Activated CD4-positive, alpha-beta T cell treated with anti-CD3 and anti-CD28 coated beads for 24 hours (primary cell): ENCODE measurements at regions not wholly inside any gene's neighbourhood (a gene's known extent, or its start where the extent isn't known, plus 50 kb on each side); places are given as distances from the start of the nearest gene placed in this dataset.

Experiments used
- DNase-seq, 2 donors: peaks; one replicate each; pipeline ENCODE4 v3.0.0-alpha.2; 2020; ENCODE audit warnings: low read depth in 2 of 2

DNA sequence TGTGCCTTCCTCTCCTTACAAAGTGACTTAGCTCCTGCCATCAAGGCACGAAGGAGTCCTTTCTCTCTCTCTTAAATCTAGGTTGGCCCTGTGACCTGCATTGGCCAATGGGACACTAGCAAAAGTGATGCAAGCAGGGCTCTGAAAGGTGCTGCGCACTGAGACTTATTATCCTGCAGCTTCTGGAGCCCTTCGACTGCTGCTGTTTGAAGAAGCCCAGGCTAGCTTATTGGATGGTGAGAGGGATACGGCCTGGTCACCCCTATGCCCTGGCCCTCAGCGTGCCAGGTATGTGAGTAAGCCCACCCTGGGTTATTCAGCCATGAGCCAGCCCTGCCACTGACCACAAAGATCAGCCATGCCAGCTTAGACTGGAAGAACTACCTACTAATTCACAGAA is 74.5 kb upstream of the GGTLC1 start:
- no peak for DNase-seq

DNA sequence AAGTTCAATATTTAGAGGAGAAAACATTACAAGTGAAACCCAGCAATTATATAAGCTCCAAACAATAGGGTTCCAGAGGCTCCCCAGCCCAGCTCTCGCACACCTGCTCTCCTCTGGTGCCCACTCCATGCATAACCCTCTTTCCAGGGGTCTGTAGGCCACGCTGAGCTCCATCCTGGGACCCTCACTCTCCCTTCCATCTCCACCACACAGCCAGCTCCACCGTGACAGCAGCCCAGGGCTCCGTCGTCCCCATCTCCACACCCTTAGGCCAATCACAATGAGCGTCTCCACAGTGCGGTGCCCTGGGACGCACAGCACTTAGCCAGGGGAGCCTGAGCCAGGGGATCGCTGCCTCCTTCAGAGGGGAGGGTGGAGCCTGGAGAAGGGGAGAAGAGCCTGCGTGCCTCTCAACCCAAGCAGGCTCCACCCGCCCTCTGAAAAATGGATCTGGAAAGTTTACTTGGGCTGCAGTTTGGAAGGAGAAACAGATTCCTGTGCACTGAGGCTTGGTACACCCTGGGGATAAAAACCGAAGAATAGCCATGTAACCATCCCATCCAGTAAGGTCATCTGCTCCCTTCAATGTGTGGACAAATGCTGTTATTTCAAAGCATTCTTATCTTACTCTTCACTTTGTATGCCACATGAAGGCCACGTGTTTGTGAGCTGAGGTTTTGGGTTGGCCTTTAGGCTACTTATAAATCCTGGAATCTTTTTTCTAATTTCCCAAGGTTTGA is 72.4 kb upstream of the GGTLC1 start:
- DNase-seq = no peak

DNA sequence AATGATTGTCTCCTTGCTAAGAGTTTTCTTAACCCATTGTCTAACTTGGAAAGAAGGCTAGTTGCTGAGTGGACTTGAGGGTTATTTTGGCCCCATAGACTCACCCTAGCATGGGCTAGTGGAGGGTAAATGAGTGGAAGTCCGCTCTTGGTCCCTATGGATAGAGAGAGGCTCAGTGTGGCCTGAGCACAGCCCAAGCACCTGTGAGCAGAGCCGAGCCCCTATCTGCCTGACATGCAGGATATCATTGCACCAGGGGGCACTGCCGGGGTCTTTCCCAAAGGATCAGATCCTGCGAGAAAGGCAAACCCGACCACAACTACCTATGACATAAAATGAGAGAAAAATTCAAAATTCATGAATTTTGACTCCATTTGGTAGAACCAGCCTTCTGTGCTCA is 70.6 kb upstream of the GGTLC1 start:
- DNase-seq = no peak

DNA sequence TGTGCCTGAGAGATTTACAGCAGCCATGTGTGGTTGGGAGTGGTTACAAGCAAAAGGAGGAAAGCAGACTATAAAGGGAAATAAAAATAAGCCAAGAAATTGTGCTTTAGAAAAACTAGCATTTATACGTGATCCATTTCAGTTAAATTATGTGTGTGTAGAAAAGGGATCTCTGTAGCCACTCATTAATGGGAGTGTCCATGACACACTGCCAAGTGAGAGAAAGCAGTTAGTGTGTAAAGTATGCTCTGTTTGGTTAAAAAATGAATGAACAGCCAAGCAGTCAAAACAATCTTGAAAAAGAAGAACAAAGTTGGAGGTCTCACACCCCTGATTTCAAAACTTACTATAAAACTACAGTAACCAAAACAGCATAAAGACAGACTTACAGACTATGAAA is 67.9 kb upstream of the GGTLC1 start:
- DNase-seq = no peak

DNA sequence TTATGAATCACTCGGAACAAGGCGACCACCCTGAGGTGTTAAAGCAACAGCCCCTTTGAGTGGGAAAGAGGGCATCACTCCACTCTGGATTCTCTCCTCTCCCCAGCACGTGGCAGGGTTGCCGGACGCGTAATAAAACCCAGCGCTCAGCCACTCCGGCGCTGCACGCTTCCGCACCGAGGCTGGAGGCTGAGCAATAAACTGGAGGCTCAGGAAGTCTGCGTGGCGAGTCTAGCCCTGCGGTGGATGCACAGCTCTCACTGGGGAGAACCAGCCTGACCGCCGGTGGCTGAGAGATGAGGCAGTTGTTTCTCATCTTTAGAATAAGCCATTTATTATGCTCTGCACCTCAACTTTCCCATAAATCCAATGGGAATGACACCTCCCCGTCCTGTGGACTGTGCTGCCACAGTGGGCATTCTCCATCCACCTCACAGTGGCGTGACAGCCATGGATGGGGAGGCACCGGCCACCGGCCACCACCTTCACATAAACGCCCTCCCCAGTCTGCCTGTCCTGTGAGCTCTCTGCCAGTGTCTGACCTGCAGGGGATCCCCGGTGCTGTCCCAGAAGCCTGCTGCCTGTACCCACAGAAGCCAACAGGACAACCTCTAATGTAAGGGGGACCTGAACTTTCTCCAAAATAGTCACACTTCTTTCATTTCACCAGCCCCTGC is 64.2 kb upstream of the GGTLC1 start:
- no peak for DNase-seq

DNA sequence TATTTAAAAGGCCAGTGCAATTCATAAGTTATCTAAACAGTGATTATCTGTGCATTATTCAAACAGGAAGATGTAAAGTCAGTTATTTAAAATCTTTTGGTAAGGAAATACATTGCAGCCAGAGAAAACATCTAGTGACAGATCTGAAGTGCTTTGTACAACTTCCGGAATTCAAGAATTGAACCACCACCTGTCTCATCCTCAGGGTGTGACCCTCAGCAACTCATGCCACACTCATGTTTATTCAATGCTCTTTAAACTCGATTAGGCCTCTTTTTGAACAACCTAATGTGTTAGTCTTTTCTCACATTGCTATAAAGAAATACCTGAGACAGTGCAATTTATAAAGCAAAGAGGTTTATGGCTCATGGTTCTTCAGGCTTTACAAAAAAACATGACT is 62.6 kb upstream of the GGTLC1 start:
- no peak for DNase-seq

DNA sequence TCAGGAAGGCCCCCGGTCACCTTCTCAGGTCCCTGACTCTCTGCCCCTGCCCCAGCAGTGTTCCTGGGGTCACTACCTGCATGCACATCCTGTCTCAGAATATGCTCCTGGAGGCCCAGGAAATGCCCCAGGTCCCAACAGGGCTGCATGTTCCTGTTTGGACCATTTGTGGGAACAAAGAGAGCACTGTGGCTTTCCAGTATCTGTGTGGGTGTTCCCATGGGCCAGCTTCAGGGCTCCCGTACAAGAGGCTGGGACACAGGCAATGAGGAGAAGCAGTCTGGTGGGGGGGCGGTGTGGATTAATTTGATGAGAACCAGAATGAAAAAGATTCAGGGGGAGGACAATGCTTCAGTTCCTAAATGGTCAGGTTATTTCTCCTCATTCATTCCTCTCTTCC is 61.5 kb upstream of the GGTLC1 start:
- no peak for DNase-seq

DNA sequence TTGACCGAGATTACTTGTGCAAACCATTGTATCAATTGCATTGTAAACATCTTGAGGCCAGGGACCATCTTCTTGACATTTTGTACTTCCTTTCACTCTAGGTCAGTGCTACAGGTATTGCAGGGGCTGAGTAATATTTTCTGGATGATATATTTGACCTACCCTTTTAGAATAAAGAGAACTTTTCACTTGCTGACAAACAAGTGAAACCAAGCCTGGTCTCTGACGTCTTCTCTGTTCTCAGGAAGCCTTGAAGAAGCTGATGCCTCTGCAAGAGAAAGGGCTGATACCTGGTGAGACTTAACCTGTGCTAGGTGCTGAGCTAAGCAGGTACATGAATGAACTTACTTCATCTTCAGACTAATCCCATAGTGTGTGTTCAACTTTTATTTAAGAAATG is 60.5 kb upstream of the GGTLC1 start:
- no peak for DNase-seq

DNA sequence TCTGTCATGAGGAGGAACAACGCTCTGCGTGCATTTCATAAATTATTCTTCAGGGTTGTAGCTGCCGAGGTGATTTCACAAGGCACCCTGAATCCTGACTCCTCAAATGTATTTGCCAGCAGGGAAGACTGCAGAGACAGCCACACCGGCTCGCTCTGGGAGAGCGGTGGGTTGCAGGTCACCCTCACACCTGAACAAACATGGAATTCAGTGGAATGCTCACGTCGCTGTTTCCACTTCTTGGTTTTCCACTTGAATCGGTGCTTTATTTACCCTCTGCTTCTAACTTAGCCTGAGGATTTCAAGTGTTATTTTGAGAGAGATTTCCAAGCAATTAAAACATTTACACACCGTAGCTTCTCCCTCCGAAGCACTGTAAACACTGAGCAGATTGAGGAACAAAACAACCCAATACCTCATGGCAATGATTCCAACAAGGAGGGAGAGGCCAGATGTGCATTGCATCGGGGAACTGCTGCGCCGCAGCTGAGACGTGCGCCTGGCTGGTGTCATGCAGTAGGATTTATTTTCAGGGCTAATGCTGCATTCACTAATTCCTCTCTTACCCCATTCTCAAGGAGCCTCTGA is 59.5 kb upstream of the GGTLC1 start:
- DNase-seq = no peak

DNA sequence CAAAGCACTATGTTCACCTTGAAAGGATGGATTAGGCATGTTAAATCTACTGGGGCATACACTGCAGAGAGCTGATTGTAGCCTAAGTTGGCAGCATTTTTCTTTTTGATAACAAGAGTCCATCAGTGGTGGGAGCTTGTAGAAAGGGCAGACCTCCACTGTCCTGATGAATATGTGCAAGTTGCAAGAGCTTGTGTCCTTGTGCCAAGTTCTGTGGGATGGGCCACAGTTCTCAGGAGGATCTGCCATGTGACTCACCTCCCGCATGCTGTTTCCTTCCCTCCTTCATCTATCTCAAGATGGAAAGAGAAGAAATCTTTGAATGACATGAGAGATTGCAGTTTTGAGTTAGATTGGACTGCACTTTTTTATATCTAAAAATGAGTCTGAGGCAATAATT is 58.3 kb upstream of the GGTLC1 start:
- no peak for DNase-seq

DNA sequence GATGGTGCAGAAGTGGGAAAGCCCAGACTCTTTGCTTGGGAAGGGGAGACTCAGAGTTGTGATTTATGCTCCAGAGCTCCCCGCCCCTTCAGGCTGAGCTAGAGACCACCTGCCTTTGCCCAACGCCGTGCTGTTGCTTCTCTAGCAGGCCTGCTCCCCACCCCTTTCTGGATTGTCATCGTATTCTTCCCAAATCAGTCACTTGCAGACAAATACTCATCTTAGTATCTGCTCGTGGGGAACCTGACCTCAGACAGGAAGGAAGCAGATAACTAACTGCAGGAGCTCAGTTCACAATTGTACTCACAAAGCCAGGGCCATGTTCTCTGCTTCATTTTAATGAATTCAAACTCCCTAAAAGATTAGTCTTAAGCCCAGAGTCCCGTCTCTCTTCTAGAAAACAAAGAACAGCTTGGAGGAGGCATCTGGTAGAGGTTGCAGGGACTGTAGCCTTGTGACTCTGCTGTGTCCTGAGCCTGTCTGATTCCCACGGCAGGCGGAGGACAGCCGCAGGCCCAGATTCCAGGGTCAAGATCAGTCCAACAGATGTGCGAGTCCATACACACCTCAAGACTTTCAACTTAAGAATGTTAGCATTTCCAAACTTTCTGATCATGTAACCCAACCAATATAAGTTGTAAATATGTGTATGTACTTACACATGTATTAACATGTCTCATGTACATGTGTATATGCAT is 57.2 kb upstream of the GGTLC1 start:
- peak in 1 of 2 donors; percentile 5 for DNase-seq

DNA sequence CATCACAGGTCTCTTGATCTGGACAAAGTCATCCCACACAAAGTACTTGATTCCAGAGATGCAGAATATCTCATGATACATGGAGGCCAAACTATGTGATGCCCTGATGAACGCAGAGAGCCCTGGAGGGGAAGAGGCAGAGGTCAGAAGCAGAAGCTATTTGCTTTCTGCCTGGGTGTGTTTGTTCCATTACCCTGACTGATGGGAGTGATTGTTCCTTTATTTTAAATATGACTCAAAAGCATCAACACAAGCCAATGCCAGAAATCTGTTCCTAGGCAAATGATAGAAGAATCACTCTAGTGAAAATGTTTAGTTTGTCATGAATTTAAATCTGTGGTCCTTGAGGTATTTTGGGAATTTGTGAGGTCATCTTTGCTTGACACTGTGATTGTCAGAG is 54.7 kb upstream of the GGTLC1 start:
- DNase-seq = no peak

DNA sequence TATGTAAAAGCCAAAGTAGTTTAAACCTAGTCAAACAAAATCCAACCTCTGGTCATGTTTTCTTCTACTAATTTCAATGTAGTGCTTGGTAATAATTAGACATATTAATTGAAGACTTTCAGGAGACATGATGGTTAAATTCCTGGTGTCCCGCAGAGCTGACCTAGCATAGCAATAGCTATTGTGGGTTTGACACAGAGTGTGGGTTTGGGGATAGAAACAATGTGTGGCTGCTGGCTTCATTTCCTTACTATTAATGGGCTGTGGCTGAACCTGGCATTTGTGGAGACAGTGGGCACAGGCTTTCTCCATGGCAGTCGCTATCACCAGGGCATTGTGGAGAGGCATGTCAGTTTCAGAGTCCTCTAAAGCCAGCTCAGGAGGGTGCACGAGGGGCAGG is 54.1 kb upstream of the GGTLC1 start:
- DNase-seq = no peak

DNA sequence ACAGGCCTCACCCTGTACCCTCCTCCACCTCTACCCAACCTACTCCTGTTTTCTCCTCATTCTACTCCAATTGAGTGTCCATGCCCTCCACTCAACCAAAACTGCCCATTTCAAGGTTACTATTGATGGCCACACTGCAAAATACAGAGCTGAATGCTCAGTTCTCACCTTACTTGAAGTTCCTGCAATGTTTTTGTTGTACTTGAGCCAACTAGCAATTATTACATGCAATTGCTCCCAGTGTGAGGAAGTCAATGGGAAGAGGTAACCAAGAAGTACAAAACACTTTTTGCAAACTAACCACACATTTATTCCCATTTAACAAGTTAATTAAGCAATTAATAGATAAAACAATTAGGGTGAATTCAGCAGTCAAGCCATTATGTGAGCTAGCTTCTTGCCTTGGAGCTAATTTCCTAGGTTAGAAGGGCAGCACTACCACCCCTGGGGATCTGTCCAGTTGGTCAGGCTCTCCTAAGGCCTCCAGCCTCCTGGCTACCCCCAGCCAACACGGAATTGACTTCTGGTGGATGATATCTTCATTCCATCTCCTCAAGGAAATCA is 52.4 kb upstream of the GGTLC1 start:
- no peak for DNase-seq

DNA sequence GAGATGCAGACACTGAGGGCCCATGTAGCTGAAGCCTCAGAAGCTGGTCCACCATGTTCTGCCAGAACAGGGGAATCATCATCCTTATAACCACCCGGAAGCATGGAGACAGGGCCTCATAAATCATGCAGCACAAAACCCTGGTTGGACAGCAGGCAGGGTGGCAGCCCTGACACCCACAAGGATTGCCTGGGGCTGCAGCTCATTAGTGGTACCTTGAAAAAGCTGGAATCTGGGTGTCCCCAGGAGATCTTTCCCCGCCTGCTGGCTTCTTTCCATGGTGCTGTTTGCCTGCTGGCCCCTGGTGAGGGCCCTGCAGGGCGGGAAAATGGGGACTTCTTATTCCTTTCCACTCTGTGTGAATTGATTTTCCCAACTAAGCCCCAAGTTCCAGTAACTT is 50.6 kb upstream of the GGTLC1 start:
- no peak for DNase-seq
